ENCODE measurements at regions not wholly inside any gene's neighbourhood (a gene's known extent, or its start where the extent isn't known, plus 50 kb on each side); places are given as distances from the start of the nearest gene placed in this dataset.
"Not testable (repeated sequence)": the region's sequence is repeated elsewhere in the genome, so short reads cannot be mapped to it uniquely, and the experiment has no call there.

DNA sequence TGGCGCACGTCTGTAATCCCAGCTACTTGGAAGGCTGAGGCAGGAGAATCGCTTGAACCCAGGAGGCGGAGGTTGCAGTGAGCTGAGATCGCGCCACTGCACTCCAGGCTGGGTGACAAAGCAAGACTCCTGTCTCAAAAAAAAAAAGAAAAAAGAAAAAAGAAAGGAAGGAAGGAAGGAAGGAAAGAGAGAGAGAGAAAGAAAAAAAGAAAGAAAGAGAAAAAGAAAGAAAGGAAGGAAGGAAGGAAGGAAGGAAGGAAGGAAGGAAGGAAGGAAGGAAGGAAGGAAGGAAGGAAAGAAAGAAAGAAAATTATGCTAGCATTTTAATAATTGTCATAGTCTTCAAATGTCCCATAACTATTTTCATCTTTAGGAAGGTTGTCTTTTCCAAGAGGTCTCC lies 198.7 kb downstream of the TBX18 start:
- not testable (repeated sequence) for TF ChIP-seq POLR2AphosphoS5 (IDR thresholded peaks at IDR 0.05; ENCODE audit: borderline replicate concordance, low read depth, low read length); EZH2 (IDR thresholded peaks at IDR 0.05)

Measured in SK-N-MC (cell line).